Activated CD4-positive, alpha-beta T cell treated with anti-CD3 and anti-CD28 coated beads, Interleukin-2, amount 50 U/mL, for 48 hours (primary cell): ENCODE measurements at regions not wholly inside any gene's neighbourhood (a gene's known extent, or its start where the extent isn't known, plus 50 kb on each side); places are given as distances from the start of the nearest gene placed in this dataset.
"Not testable (repeated sequence)": the region's sequence is repeated elsewhere in the genome, so short reads cannot be mapped to it uniquely, and the experiment has no call there.

Experiments
- DNase-seq, 2 experiments: peaks; one replicate each; pipeline ENCODE4 v3.0.0-alpha.2; 2020

GRCh38 chr12:92987362-92987761, 58.3 kb upstream of the EEA1 start:
- DNase-seq = no peak

- DNase-seq = peak; percentile 46 to 66
Measured at GRCh38 chr12:92987846-92988621, 58.9 kb upstream of the EEA1 start.

GRCh38 chr12:92988622-92989130, 59.6 kb upstream of the EEA1 start:
- DNase-seq = no peak

- DNase-seq = peak; percentile 27 to 38
Measured at GRCh38 chr12:92989715-92990484, 60.8 kb upstream of the EEA1 start.

GRCh38 chr12:92991134-92991533, 62.0 kb upstream of the EEA1 start:
- no peak for DNase-seq

- DNase-seq = no peak
Measured at GRCh38 chr12:92992041-92992440, 62.9 kb upstream of the EEA1 start.

- DNase-seq = no peak
Measured at GRCh38 chr12:92993259-92993658, 64.2 kb upstream of the EEA1 start.

- no peak for DNase-seq
Measured at GRCh38 chr12:92995258-92995903, 66.3 kb upstream of the EEA1 start.

GRCh38 chr12:93000026-93000425, 70.9 kb upstream of the EEA1 start:
- DNase-seq = no peak

GRCh38 chr12:93001407-93001806, 72.3 kb upstream of the EEA1 start:
- no peak for DNase-seq

- DNase-seq = no peak
Measured at GRCh38 chr12:93002293-93003054, 73.4 kb upstream of the EEA1 start.

GRCh38 chr12:93003531-93004239, 74.6 kb upstream of the EEA1 start:
- DNase-seq = no peak

GRCh38 chr12:93005928-93006392, 76.9 kb upstream of the EEA1 start:
- DNase-seq = no peak

GRCh38 chr12:93006471-93007208, 77.5 kb upstream of the EEA1 start:
- no peak for DNase-seq

- no peak for DNase-seq
Measured at GRCh38 chr12:93007544-93007943, 78.4 kb upstream of the EEA1 start.

- DNase-seq = no peak
Measured at GRCh38 chr12:93008044-93008778, 79.1 kb upstream of the EEA1 start.

- not testable (repeated sequence) for DNase-seq
Measured at GRCh38 chr12:93008880-93009279, 79.8 kb upstream of the EEA1 start.

GRCh38 chr12:93009533-93009932, 80.4 kb upstream of the EEA1 start:
- no peak for DNase-seq

- DNase-seq = no peak
Measured at GRCh38 chr12:93010461-93010860, 81.4 kb upstream of the EEA1 start.

- DNase-seq = no peak
Measured at GRCh38 chr12:93011100-93011499, 82.0 kb upstream of the EEA1 start.
